HG02798 (cell line): ENCODE measurements at regions not wholly inside any gene's neighbourhood (a gene's known extent, or its start where the extent isn't known, plus 50 kb on each side); places are given as distances from the start of the nearest gene placed in this dataset.

Experiments
- ATAC-seq: cut with Tn5 transposase; IDR thresholded peaks from one replicate; pipeline ENCODE4 v1.9.1; 2021; ENCODE audit warnings: mild to moderate bottlenecking; ENCODE audit not compliant: unreplicated experiment, poor library complexity

GRCh38 chr9:107228496-107229039 lies 54.5 kb upstream of the RAD23B start:
- ATAC-seq = no peak

DNA sequence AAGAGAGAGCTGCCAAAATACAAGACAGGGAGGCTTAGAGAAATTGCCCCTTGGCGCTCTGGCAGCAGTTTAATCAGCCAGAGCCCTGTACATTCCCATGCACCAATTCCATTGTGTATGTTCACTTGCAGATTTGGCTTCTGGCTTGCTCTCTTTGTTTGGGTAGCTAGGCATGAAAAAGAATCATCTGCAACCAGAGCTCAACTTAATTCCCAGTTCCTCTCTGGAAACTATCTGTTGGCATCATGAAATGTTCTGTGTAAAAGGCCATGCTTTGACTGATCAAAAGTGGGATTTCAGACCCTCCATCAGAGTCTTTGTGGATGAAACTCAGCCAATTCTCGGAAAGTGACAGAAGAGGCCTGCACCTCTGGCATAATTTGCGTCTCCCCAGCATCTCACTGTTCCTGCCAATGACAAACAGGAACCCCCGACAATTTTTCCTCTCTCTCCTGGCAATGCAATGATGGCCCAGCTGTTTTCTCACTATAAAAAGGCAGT lies 53.8 kb upstream of the RAD23B start:
- ATAC-seq = no peak
